ENCODE measurements at regions not wholly inside any gene's neighbourhood (a gene's known extent, or its start where the extent isn't known, plus 50 kb on each side); places are given as distances from the start of the nearest gene placed in this dataset.

DNA sequence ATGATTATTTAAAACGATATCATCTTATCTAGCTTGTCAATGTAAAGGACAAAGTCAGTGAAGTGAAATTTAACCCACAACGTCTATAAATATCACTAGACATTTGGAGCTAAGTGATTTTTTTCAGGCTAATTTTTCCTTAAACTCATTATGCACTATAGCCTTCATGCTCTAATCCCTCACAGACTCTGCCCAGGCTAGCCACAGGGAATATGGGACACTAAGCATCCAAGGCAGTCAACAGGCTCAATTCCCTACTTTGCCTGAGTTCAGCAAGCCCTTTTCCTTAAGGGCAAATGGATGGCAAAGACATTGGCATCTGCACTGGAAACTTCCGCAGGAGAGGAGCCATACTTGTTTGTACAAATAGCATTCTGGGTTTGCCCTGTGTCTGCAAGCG lies 577.0 kb downstream of the LMO4 start:
- no peak for DNase-seq (ENCODE audit: insufficient read length, low spot score)
- no peak for TF ChIP-seq POLR2A (IDR thresholded peaks at IDR 0.05; ENCODE audit: low read depth, low read length)
- no peak for FAIRE-seq

DNA sequence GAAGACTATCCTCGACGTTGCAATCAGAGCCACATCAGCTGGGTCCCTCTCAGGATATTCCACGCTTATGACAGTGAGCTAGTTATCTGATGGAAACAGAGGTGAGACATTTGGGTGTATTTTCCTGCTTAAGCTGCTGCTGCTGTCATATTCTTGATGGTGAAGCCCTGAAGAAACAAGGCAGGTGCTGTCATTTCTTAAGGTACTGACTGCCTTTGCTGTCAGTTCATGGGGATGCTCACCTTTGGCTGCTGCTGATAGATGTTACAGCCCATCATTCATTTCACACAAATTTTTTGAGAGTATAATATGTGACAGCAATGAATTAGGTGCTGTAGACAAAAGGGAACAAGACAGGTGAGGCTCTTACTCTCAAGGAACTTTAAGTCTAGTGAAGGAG lies 577.4 kb downstream of the LMO4 start:
- FAIRE-seq (no peak), DNase-seq (ENCODE audit: insufficient read length, low spot score) (no peak)
- TF ChIP-seq POLR2A (IDR thresholded peaks at IDR 0.05; ENCODE audit: low read depth, low read length), result no peak

DNA sequence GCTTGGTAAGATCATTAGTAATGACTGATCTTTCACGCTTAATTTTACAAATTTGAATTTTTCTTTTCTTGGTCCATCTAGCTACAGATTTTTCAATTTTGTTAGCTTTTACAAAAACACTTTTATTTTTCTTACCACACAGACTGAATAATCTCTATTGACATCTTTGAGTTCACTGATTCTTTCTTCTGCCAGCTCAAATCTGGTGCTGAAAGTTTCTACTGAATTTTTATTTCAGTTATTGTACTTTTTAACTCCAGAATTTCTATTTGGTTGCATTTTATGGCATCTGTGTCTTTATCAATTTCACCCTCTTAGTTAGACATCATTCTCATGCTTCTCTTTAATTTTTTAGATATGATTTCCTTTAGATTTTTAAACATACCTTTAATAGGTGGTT lies 584.7 kb downstream of the LMO4 start:
- DNase-seq (ENCODE audit: insufficient read length, low spot score), result no peak
- FAIRE-seq, result no peak
- TF ChIP-seq POLR2A (IDR thresholded peaks at IDR 0.05; ENCODE audit: low read depth, low read length), result no peak

GRCh38 chr1:87914396-87914795 lies 585.7 kb downstream of the LMO4 start:
- DNase-seq (ENCODE audit: insufficient read length, low spot score) (no peak), FAIRE-seq (no peak)
- TF ChIP-seq POLR2A (IDR thresholded peaks at IDR 0.05; ENCODE audit: low read depth, low read length), result no peak

- FAIRE-seq (no peak), DNase-seq (ENCODE audit: insufficient read length, low spot score) (no peak)
- no peak for TF ChIP-seq POLR2A (IDR thresholded peaks at IDR 0.05; ENCODE audit: low read depth, low read length)
Measured at GRCh38 chr1:87915771-87916170, 587.1 kb downstream of the LMO4 start.

- no peak for FAIRE-seq
- DNase-seq (ENCODE audit: insufficient read length, low spot score), result no peak
- no peak for TF ChIP-seq POLR2A (IDR thresholded peaks at IDR 0.05; ENCODE audit: low read depth, low read length)
Measured at GRCh38 chr1:87916965-87917364, 588.3 kb downstream of the LMO4 start.

GRCh38 chr1:87918398-87918797 lies 589.7 kb downstream of the LMO4 start:
- TF ChIP-seq POLR2A (IDR thresholded peaks at IDR 0.05; ENCODE audit: low read depth, low read length), result no peak
- FAIRE-seq (no peak), DNase-seq (ENCODE audit: insufficient read length, low spot score) (no peak)

DNA sequence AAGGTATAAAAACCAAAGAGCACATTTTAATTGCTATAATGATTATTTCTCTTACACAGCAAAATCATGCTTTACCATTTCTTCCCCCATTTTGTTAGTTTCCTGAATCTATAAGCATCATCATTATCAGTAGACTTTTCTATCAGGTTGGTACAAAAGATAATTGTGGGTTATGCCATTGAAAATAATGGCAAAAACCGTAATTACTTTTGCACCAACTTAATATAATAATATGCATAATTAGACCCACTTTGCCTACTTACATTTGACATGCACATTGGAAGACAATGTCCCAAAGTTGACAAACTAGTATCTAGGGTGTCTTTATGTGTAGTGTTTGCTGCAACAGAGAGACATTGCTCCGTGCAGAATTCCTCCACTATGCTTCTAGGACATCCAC lies 594.2 kb downstream of the LMO4 start:
- no peak for TF ChIP-seq POLR2A (IDR thresholded peaks at IDR 0.05; ENCODE audit: low read depth, low read length)
- FAIRE-seq, result no peak
- DNase-seq (ENCODE audit: insufficient read length, low spot score), result no peak

- no peak for DNase-seq (ENCODE audit: insufficient read length, low spot score)
- no peak for TF ChIP-seq POLR2A (IDR thresholded peaks at IDR 0.05; ENCODE audit: low read depth, low read length)
- no peak for FAIRE-seq
Measured at GRCh38 chr1:87926131-87926830, 597.6 kb downstream of the LMO4 start.

GRCh38 chr1:87926921-87927320 lies 598.2 kb downstream of the LMO4 start:
- DNase-seq (ENCODE audit: insufficient read length, low spot score) (no peak), FAIRE-seq (no peak)
- no peak for TF ChIP-seq POLR2A (IDR thresholded peaks at IDR 0.05; ENCODE audit: low read depth, low read length)

DNA sequence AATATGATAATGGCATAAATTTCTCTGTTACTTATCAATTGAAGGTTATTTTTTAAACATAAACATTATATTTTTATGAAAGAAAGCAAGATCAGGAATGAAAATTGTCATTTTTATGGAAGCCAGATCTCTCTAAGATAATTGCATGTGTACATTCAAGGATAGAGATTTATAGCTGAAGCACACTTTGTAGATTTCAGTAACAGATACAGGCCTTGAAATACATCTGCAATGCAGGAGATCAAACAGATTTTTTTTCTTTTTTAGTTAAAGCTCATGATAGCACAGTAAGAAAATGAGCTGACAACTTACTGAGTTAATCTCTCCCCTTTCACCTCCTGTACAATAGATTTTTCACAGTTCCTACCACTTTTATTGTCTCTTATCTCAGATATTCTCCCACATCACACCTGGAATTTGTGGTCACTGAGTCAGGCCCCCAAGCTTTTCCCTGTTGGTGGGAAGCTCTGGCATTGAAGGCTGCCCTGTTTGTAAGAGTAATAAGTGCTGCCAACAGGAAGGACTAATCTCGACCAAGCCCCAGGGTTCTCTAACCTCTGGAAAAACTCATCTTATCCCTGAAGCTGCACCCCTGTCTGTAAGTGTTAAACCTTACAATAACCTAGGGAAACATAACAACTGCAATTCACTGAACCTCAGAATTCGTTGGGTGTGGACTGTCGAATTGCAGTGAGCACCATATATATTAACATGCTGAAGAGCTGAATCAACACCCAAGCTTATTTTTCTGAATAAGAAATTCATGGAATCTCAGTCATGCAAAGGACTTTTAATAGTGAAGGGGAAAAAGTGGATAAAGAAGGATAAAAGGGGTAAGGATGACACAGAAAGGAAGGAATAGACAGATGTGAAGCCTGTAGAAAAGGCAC lies 599.0 kb downstream of the LMO4 start:
- FAIRE-seq (no peak), DNase-seq (ENCODE audit: insufficient read length, low spot score) (no peak)
- no peak for TF ChIP-seq POLR2A (IDR thresholded peaks at IDR 0.05; ENCODE audit: low read depth, low read length)

GRCh38 chr1:87928623-87929022 lies 599.9 kb downstream of the LMO4 start:
- no peak for TF ChIP-seq POLR2A (IDR thresholded peaks at IDR 0.05; ENCODE audit: low read depth, low read length)
- FAIRE-seq (no peak), DNase-seq (ENCODE audit: insufficient read length, low spot score) (no peak)

- FAIRE-seq (no peak), DNase-seq (ENCODE audit: insufficient read length, low spot score) (no peak)
- TF ChIP-seq POLR2A (IDR thresholded peaks at IDR 0.05; ENCODE audit: low read depth, low read length), result no peak
Measured at GRCh38 chr1:87929906-87930305, 601.2 kb downstream of the LMO4 start.

DNA sequence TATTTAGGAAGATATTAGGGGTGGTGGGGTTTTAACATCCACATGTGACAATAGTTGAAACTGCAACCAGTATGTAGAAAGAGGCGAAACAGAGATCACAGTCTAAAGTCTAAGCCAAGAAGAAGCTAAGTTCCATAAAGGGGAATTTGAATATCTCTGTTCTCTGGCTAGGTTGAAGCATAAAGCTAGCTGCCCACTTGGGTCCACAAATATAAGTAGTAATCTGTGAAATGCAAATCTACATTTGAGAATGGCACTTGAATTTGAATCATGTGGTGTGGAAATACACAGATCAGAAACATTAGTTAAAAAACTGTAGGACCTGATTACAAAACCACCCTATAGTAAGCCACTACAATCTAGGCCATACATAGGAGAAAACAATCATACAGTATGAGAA lies 602.1 kb downstream of the LMO4 start:
- FAIRE-seq, result no peak
- no peak for DNase-seq (ENCODE audit: insufficient read length, low spot score)
- no peak for TF ChIP-seq POLR2A (IDR thresholded peaks at IDR 0.05; ENCODE audit: low read depth, low read length)

DNA sequence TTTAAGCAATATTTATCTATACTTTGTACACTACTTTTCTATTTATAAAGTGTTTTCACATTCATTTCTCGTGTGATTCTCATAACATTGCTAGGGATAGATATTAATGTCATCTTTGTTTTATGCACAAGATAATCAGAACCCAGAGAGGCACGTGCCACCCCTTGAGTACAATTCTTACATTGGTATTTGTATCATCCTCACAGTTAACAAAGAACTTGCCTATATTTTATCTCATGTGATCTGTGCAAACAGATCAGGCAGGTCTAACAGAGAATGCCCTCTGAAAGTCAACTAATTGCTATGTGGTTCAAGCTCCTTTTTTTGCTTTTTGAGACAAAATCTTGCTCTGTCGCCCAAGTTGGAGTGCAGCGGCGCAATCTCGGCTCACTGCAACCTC lies 604.5 kb downstream of the LMO4 start:
- DNase-seq (ENCODE audit: insufficient read length, low spot score) (no peak), FAIRE-seq (no peak)
- TF ChIP-seq POLR2A (IDR thresholded peaks at IDR 0.05; ENCODE audit: low read depth, low read length), result no peak
